Adrenal gland (tissue), 9 donors: ENCODE measurements at regions not wholly inside any gene's neighbourhood (a gene's known extent, or its start where the extent isn't known, plus 50 kb on each side); places are given as distances from the start of the nearest gene placed in this dataset.

Experiments
- DNase-seq, 7 donors: peaks; one replicate each; pipeline ENCODE4 v3.0.0-alpha.2; 2019 to 2020
- H3K27ac ChIP-seq, 5 donors: fragments of 200-600 bp; sonication (generic) in 4 of 5; 1 replicate in 3 of 5; 2 replicates in 2 of 5; pipeline versions ENCODE4 v1.5.1 to v1.8.0; 2016 to 2020; ENCODE audit warnings: mild to moderate bottlenecking in 1 of 5
- H3K27me3 ChIP-seq: fragments of 200-600 bp; 2 replicates; pipeline ENCODE4 v1.8.0; 2021
- H3K36me3 ChIP-seq, 2 donors: fragments of 200-600 bp; replicated peaks in 1 of 2; 1 replicate in 1 of 2; 2 replicates in 1 of 2; pipeline versions ENCODE4 v1.5.1 to v1.8.0; 2018 to 2022
- H3K4me1 ChIP-seq, 2 donors: fragments of 200-600 bp; replicated peaks in 1 of 2; 1 replicate in 1 of 2; 2 replicates in 1 of 2; pipeline versions ENCODE4 v1.5.1 to v1.8.0; 2018 to 2021
- H3K4me3 ChIP-seq, 4 donors: fragments of 200-600 bp; sonication (generic) in 3 of 4; one replicate each; pipeline ENCODE4 v1.5.1; 2016 to 2018
- H3K9me3 ChIP-seq, 3 donors: fragments of 200-600 bp; sonication (generic) in 1 of 3; replicated peaks in 1 of 3; 1 replicate in 2 of 3; 2 replicates in 1 of 3; pipeline versions ENCODE4 v1.5.1 to v1.8.0; 2016 to 2021
- CTCF ChIP-seq, 6 experiments: fragments of 450-650 bp in 4 of 6; fragments of 200-600 bp in 2 of 6; sonication (generic) in 1 of 6; IDR thresholded peaks; 1 replicate in 5 of 6; 2 replicates in 1 of 6; pipeline versions ENCODE4 v1.5.1 to v1.8.0; 2016 to 2021; ENCODE audit warnings: antibody characterized with exemption in 6 of 6, mild to moderate bottlenecking in 2 of 6, moderate library complexity in 1 of 6
- POLR2A ChIP-seq, 2 donors: fragments of 450-650 bp; IDR thresholded peaks; one replicate each; pipeline ENCODE4 v1.6.1; 2017; ENCODE audit warnings: antibody characterized with exemption in 2 of 2, mild to moderate bottlenecking in 2 of 2, moderate library complexity in 1 of 2
- WGBS, 4 donors: extraction: QIAGEN DNeasy Blood & Tissue Kit in 2 of 4; methylation state at CpG; one replicate each; pipeline versions ENCODE4 v1.1.5 to v1.1.7; 2013 to 2017; 5-methylcytosine and 5-hydroxymethylcytosine counted together
- intact Hi-C, 2 donors: fragments of 100-400 bp; cut with DNase I; formaldehyde crosslinking; loops; one replicate each; pipeline versions ENCODE4 v1.14.1 to v1.15.0; 2022 to 2023
- donor health status: healthy with polysubstance abuse.
- donor health status: Bipolar disorder and iron deficiency.
- donor health status: DM: yes; HTN: yes; CAD: no.
- donor health status: DM: no; HTN: no; CAD: no.
- donor health status: DM: no; HTN: no; CAD: no.

GRCh38 chr10:127678091-127678490 is 58.9 kb upstream of the FOXI2 start:
- no peak for TF ChIP-seq CTCF (IDR thresholded peaks at IDR 0.05)
- no peak for TF ChIP-seq POLR2A (IDR thresholded peaks at IDR 0.05)
- Histone ChIP-seq H3K36me3 (no peaks in the 10 kb centered on the region), H3K27ac (no peak overlapping the region), H3K27me3 (peaks cover 3% of the 10 kb centered on the region), H3K4me1 (no peaks in the 10 kb centered on the region), H3K4me3 (no peak overlapping the region), H3K9me3 (no peaks in the 10 kb centered on the region)
- 60 to 68% (median 66%) methylated on average over 8 of the region's 8 CpGs for WGBS, 4 donors
- intact Hi-C loops = no loop called here
- DNase-seq = no peak

GRCh38 chr10:127679642-127680255 is 57.2 kb upstream of the FOXI2 start:
- Histone ChIP-seq H3K4me1 (no peaks in the 10 kb centered on the region), H3K36me3 (no peaks in the 10 kb centered on the region), H3K9me3 (no peaks in the 10 kb centered on the region), H3K27ac (no peak overlapping the region), H3K4me3 (no peak overlapping the region), H3K27me3 (peaks cover 3% of the 10 kb centered on the region)
- no peak for DNase-seq
- TF ChIP-seq POLR2A (IDR thresholded peaks at IDR 0.05) (no peak), CTCF (IDR thresholded peaks at IDR 0.05) (peak in 1 of 6 experiments; percentile 14)
- intact Hi-C loops = no loop called here
- 74 to 85% (median 77%) methylated on average over 3 of the region's 3 CpGs for WGBS, 4 donors
